ENCODE measurements at regions not wholly inside any gene's neighbourhood (a gene's known extent, or its start where the extent isn't known, plus 50 kb on each side); places are given as distances from the start of the nearest gene placed in this dataset.
"Not testable (repeated sequence)": the region's sequence is repeated elsewhere in the genome, so short reads cannot be mapped to it uniquely, and the experiment has no call there.

DNA sequence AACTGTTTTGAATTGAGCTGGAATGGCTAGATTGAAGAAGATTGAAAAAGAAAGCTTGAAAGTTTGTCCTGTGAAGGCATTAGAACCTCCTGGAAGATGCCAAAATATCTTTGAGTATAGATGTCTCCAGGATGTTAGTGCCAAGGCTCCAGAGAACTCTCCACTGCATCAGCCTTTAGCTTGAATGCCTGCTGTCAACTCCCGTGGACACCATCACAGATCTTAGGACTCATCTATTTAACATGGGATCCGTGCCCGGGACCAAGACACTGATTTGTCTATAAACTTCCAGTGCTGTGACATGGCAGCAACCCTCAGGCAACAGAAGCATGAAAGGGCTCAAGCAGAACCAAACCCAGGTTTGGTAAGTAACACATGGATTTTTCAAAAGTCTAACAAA is 670.9 kb upstream of the ST8SIA4 start:
- WGBS = 89% methylated on average over 3 of the region's 3 CpGs
- H3K27me3 ChIP-seq (ENCODE audit: insufficient read depth, low read length) = no peaks in the 10 kb centered on the region
- no peak overlapping the region for H3K27ac ChIP-seq (ENCODE audit: low read depth, low read length)
- H3K4me1 ChIP-seq (ENCODE audit: insufficient read depth, low read length) = no peaks in the 10 kb centered on the region
- H3K4me3 ChIP-seq (ENCODE audit: low read length) = no peak overlapping the region
- H3K9me3 ChIP-seq (ENCODE audit: insufficient read depth, low read depth, low read length) = no peaks in the 10 kb centered on the region
- H3K9ac ChIP-seq (ENCODE audit: low read depth, low read length) = no peak overlapping the region
- H3K36me3 ChIP-seq (ENCODE audit: insufficient read depth, low read length) = no peaks in the 10 kb centered on the region

DNA sequence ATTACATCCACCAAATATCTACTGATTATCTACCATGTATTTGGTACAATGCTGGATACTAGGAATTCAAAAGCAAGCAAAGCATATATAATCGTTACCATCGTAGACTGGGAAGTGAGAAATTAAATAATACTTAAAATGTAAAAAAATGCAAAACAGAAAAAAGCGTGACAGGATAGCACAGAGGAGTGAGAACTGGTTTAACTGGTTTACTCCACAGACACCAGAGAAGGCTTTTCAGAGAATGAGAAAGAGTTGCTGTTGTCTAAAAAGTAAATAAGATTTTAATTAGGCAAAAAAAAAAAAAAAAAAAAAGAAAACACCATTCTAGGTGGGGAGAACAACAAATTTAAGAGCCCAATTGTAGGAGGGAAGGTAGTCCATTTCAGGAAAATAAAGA is 657.9 kb upstream of the ST8SIA4 start:
- no peak overlapping the region for H3K4me3 ChIP-seq (ENCODE audit: low read length)
- H3K4me1 ChIP-seq (ENCODE audit: insufficient read depth, low read length) = peaks cover 17% of the 10 kb centered on the region
- H3K9ac ChIP-seq (ENCODE audit: low read depth, low read length) = no peak overlapping the region
- H3K9me3 ChIP-seq (ENCODE audit: insufficient read depth, low read depth, low read length) = no peaks in the 10 kb centered on the region
- 91% methylated on average over 1 of the region's 3 CpGs for WGBS
- no peaks in the 10 kb centered on the region for H3K36me3 ChIP-seq (ENCODE audit: insufficient read depth, low read length)
- no peaks in the 10 kb centered on the region for H3K27me3 ChIP-seq (ENCODE audit: insufficient read depth, low read length)
- H3K27ac ChIP-seq (ENCODE audit: low read depth, low read length) = no peak overlapping the region

DNA sequence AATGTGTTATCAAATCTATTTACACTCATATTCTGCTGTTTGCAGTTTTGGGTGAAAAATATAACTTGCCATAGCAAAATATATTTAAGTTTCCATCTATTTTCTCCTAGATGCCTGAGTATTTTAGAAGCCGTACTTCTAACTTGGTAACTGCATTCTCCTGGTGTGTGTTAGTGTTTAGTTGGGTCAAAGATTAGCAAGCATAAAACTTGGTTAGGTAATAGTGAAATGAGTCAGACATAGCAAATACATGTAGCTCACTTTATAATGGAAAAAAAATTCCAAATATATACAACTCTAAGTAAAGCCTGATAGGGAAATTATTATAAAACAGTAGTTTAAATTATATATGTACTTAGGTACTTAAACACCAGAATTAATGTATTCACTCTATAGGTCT is 640.7 kb upstream of the ST8SIA4 start:
- Histone ChIP-seq H3K4me1 (ENCODE audit: insufficient read depth, low read length) (no peaks in the 10 kb centered on the region), H3K4me3 (ENCODE audit: low read length) (no peak overlapping the region)
- 78% methylated on average over 1 of the region's 1 CpG for WGBS

DNA sequence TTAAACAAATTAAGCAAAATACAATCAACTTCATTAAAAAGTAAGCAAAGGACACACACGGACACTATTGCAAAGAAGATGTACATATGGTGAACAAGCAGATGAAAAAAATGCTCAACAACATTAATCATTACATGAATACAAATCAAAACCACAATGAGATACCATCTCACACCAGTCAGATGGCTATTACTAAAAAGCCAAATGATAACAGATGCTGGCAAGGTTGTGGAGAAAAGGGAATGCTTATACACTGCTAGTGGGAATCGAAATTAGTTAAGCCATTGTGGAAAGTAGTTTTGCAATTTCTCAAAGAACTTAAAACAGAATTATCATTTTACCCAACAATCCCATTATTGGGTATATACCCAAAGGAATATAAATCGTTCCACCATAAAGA is 636.2 kb upstream of the ST8SIA4 start:
- H3K9ac ChIP-seq (ENCODE audit: low read depth, low read length) = no peak overlapping the region
- H3K4me1 ChIP-seq (ENCODE audit: insufficient read depth, low read length) = no peaks in the 10 kb centered on the region
- no peak overlapping the region for H3K27ac ChIP-seq (ENCODE audit: low read depth, low read length)
- H3K27me3 ChIP-seq (ENCODE audit: insufficient read depth, low read length) = no peaks in the 10 kb centered on the region
- H3K4me3 ChIP-seq (ENCODE audit: low read length) = no peak overlapping the region
- H3K9me3 ChIP-seq (ENCODE audit: insufficient read depth, low read depth, low read length) = no peaks in the 10 kb centered on the region
- H3K36me3 ChIP-seq (ENCODE audit: insufficient read depth, low read length) = no peaks in the 10 kb centered on the region
- WGBS = 79% methylated on average over 1 of the region's 3 CpGs

More for the DNA sequence above, 640.7 kb upstream of the ST8SIA4 start:
- H3K27ac ChIP-seq (ENCODE audit: low read depth, low read length) = no peak overlapping the region
- H3K9me3 ChIP-seq (ENCODE audit: insufficient read depth, low read depth, low read length) = no peaks in the 10 kb centered on the region
- no peak overlapping the region for H3K9ac ChIP-seq (ENCODE audit: low read depth, low read length)
- H3K36me3 ChIP-seq (ENCODE audit: insufficient read depth, low read length) = no peaks in the 10 kb centered on the region
- H3K27me3 ChIP-seq (ENCODE audit: insufficient read depth, low read length) = no peaks in the 10 kb centered on the region

DNA sequence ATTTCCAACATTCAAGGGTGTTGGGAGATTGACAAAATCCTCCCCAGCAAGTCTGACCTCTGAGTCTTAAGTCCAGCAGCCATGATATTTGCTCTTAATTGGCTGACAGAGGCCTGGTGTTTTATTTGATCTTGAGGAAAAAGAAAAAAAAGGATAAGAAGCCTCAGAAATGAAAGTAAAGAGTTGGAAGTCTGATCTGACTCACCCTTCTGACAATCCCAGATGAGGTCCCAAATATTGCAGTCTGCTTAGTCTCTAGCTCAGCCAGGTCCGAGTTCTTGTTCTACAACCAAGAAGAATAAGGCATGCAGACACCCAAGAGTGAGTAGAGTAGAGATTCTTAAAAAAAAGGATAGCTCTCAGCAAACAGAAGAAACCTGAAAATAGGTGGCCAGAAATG is 632.5 kb upstream of the ST8SIA4 start:
- H3K4me1 ChIP-seq (ENCODE audit: insufficient read depth, low read length) = no peaks in the 10 kb centered on the region
- H3K4me3 ChIP-seq (ENCODE audit: low read length) = no peak overlapping the region
- no peak overlapping the region for H3K27ac ChIP-seq (ENCODE audit: low read depth, low read length)
- no peaks in the 10 kb centered on the region for H3K27me3 ChIP-seq (ENCODE audit: insufficient read depth, low read length)
- no peaks in the 10 kb centered on the region for H3K9me3 ChIP-seq (ENCODE audit: insufficient read depth, low read depth, low read length)
- no peak overlapping the region for H3K9ac ChIP-seq (ENCODE audit: low read depth, low read length)
- WGBS = 100% methylated on average over 1 of the region's 1 CpG
- no peaks in the 10 kb centered on the region for H3K36me3 ChIP-seq (ENCODE audit: insufficient read depth, low read length)

DNA sequence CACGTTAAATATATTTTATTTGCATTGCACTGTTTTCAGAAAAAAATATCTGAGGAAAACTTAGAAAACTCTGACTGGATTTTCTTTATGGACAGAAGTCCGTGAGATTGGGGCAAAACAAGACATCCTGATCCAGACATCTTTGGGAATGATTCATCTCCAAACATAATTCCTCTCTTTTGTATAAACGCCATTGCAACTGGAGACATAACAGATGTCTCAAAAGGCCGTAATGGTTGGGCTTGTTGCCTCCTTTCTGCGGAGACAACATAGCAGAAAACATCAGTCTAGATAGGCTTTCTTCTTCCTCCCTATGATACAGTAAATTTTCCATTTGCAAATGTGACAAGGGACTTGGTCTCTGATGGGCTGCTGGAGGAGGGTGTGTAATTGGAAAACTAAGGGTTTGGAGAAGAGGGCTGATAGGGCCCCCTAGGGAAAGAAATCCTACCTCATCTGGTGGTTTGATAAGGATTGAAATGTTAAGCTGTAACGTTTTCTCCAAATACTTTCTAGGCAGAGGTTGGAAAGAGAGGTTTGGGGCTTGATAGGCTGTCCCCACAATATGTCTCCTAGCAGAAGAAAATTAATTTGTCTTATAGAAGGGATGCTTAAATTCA is 631.5 kb upstream of the ST8SIA4 start:
- H3K4me1 ChIP-seq (ENCODE audit: insufficient read depth, low read length) = no peaks in the 10 kb centered on the region
- H3K4me3 ChIP-seq (ENCODE audit: low read length) = no peak overlapping the region
- no peak overlapping the region for H3K27ac ChIP-seq (ENCODE audit: low read depth, low read length)
- WGBS = 87% methylated on average over 6 of the region's 6 CpGs
- no peaks in the 10 kb centered on the region for H3K27me3 ChIP-seq (ENCODE audit: insufficient read depth, low read length)
- no peaks in the 10 kb centered on the region for H3K9me3 ChIP-seq (ENCODE audit: insufficient read depth, low read depth, low read length)
- no peak overlapping the region for H3K9ac ChIP-seq (ENCODE audit: low read depth, low read length)
- H3K36me3 ChIP-seq (ENCODE audit: insufficient read depth, low read length) = no peaks in the 10 kb centered on the region

DNA sequence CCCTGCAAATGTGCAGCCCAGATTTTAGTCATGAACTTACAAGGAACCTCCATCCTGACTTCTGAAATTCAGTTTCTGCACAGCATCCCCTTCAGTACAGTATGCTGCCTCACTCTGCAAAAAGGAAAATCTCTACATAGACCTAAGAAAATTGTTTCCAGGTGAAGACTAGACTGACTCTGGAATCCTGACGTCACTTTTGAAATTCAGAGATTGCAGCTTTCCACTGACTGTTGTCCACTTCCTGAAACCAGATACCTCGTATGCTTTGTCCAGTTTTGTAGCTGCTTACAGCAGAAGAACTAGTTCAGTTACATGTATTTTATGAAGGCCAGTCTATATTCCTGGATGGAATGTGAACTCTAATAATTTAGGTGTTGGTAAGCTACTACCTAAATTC is 629.3 kb upstream of the ST8SIA4 start:
- Histone ChIP-seq H3K36me3 (ENCODE audit: insufficient read depth, low read length) (no peaks in the 10 kb centered on the region), H3K27me3 (ENCODE audit: insufficient read depth, low read length) (no peaks in the 10 kb centered on the region)
- 95% methylated on average over 2 of the region's 2 CpGs for WGBS

DNA sequence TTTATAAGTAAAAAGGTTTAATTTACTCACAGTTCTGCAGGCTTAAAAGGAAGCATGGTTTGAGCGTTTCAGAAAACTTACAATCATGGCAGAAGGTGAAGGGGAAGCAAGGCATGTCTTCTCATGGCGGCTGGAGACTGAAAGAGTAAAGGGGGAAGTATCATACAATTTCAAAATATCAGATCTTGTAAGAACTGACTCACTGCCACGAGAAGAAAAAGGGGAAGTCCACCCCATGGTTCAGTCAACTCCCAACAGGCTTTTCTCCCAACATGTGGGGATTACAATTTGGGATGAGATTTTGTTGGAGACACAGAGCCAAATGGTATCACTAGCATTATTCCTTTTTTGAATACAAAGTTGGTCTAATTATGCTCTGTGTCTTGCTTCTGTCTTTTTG is 627.9 kb upstream of the ST8SIA4 start:
- H3K36me3 ChIP-seq (ENCODE audit: insufficient read depth, low read length) = no peaks in the 10 kb centered on the region
- 96% methylated on average over 1 of the region's 3 CpGs for WGBS

More for the DNA sequence above, 629.3 kb upstream of the ST8SIA4 start:
- Histone ChIP-seq H3K4me1 (ENCODE audit: insufficient read depth, low read length) (no peaks in the 10 kb centered on the region), H3K9ac (ENCODE audit: low read depth, low read length) (no peak overlapping the region), H3K27ac (ENCODE audit: low read depth, low read length) (no peak overlapping the region), H3K9me3 (ENCODE audit: insufficient read depth, low read depth, low read length) (0 out of 2 replicates have a peak, but pooled peaks cover 6% of the 10 kb centered on the region), H3K4me3 (ENCODE audit: low read length) (no peak overlapping the region)

DNA sequence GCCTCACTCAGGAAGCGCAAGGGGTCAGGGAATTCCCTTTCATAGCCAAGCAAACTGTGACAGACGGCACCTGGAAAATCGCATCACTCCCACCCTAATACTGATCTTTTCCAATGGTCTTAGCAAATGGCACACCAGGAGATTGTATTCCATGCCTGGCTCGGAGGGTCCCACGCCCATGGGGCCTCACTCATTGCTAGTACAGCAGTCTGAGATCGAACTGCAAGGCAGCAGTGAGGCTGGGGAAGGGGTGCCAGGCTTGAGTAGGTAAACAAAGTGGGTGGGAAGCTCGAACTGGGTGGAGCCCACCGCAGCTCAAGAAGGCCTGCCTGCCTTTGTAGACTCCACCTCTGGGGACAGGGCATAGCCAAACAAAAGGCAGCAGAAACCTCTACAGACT is 626.0 kb upstream of the ST8SIA4 start:
- not testable (repeated sequence) for H3K4me3 ChIP-seq (ENCODE audit: low read length); H3K27me3 ChIP-seq (ENCODE audit: insufficient read depth, low read length); H3K27ac ChIP-seq (ENCODE audit: low read depth, low read length); H3K4me1 ChIP-seq (ENCODE audit: insufficient read depth, low read length); H3K9me3 ChIP-seq (ENCODE audit: insufficient read depth, low read depth, low read length); H3K36me3 ChIP-seq (ENCODE audit: insufficient read depth, low read length); H3K9ac ChIP-seq (ENCODE audit: low read depth, low read length)
- 93% methylated on average over 8 of the region's 8 CpGs for WGBS

More for the DNA sequence above, 627.9 kb upstream of the ST8SIA4 start:
- H3K4me3 ChIP-seq (ENCODE audit: low read length) = no peak overlapping the region
- H3K4me1 ChIP-seq (ENCODE audit: insufficient read depth, low read length) = no peaks in the 10 kb centered on the region
- 0 out of 2 replicates have a peak, but pooled peaks cover 6% of the 10 kb centered on the region for H3K9me3 ChIP-seq (ENCODE audit: insufficient read depth, low read depth, low read length)
- no peak overlapping the region for H3K9ac ChIP-seq (ENCODE audit: low read depth, low read length)
- no peaks in the 10 kb centered on the region for H3K27me3 ChIP-seq (ENCODE audit: insufficient read depth, low read length)
- H3K27ac ChIP-seq (ENCODE audit: low read depth, low read length) = no peak overlapping the region

DNA sequence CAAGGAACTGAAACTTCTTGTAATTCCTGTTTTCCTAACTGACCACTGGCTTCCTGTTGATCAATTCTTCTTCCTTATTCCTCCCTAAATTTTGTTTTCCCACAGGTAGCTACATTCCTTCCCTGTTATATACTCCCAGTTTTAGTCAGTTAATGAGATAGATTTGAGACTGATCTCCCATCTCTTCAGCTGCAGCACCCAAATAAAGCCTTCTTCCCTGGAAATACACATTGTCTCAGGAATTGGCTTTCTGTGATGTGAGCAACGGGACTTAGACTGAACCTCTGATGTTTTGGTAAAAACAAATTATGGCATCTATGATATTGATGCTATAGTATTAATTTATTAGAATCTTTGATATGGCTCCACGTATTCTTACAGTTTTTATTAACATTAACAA is 617.3 kb upstream of the ST8SIA4 start:
- Histone ChIP-seq H3K27ac (ENCODE audit: low read depth, low read length) (no peak overlapping the region), H3K9ac (ENCODE audit: low read depth, low read length) (no peak overlapping the region), H3K4me3 (ENCODE audit: low read length) (no peak overlapping the region), H3K9me3 (ENCODE audit: insufficient read depth, low read depth, low read length) (peaks cover 25% of the 10 kb centered on the region), H3K4me1 (ENCODE audit: insufficient read depth, low read length) (no peaks in the 10 kb centered on the region), H3K27me3 (ENCODE audit: insufficient read depth, low read length) (no peaks in the 10 kb centered on the region), H3K36me3 (ENCODE audit: insufficient read depth, low read length) (no peaks in the 10 kb centered on the region)
- WGBS = 100% methylated on average over 1 of the region's 2 CpGs

DNA sequence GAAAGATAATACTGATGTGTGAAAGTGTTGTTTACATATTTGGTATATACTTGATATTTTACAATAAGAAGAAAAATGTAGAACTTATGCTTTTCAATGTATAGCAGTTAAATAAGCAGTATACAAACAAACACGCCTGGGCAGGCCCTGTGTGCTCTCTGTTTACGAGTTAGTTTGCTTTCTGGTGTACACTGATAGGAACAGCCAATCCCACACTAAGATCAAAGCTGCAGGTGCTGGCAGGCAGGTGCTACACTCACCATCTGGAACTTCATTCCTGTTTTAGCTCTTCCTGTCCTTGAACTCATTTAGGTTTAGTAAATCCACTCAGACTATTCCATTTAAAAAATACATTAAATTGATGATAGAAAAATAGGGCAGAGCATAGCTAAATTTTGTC is 614.7 kb upstream of the ST8SIA4 start:
- H3K4me1 ChIP-seq (ENCODE audit: insufficient read depth, low read length) = no peaks in the 10 kb centered on the region
- H3K27ac ChIP-seq (ENCODE audit: low read depth, low read length) = no peak overlapping the region
- H3K9ac ChIP-seq (ENCODE audit: low read depth, low read length) = no peak overlapping the region
- WGBS = 94% methylated on average over 2 of the region's 2 CpGs
- no peaks in the 10 kb centered on the region for H3K27me3 ChIP-seq (ENCODE audit: insufficient read depth, low read length)
- H3K9me3 ChIP-seq (ENCODE audit: insufficient read depth, low read depth, low read length) = peaks cover 31% of the 10 kb centered on the region
- H3K4me3 ChIP-seq (ENCODE audit: low read length) = no peak overlapping the region
- H3K36me3 ChIP-seq (ENCODE audit: insufficient read depth, low read length) = no peaks in the 10 kb centered on the region

DNA sequence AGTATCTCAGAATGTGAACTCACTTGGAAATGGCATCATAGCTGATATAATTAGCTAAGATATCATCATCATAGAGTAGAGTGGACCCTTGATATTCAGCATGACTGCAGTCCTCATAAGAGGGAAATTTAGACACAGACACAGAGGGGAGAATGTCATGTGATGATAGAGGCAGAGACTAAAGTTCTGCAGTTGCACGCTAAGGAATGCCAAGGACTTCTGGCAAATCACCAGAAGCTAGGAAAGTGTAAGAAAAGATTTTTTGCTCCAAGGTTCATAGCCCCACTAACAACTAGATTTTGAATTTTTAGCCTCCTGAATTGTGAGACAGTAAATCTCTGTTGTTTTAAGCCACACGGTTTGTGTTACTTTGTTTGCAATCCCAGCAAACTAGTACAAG is 612.6 kb upstream of the ST8SIA4 start:
- 100% methylated on average over 1 of the region's 2 CpGs for WGBS

More for the DNA sequence above, 612.6 kb upstream of the ST8SIA4 start:
- Histone ChIP-seq H3K9me3 (ENCODE audit: insufficient read depth, low read depth, low read length) (peaks cover 21% of the 10 kb centered on the region), H3K4me3 (ENCODE audit: low read length) (no peak overlapping the region), H3K27me3 (ENCODE audit: insufficient read depth, low read length) (no peaks in the 10 kb centered on the region), H3K9ac (ENCODE audit: low read depth, low read length) (no peak overlapping the region), H3K27ac (ENCODE audit: low read depth, low read length) (no peak overlapping the region), H3K4me1 (ENCODE audit: insufficient read depth, low read length) (no peaks in the 10 kb centered on the region), H3K36me3 (ENCODE audit: insufficient read depth, low read length) (no peaks in the 10 kb centered on the region)
